ENCODE measurements at regions not wholly inside any gene's neighbourhood (a gene's known extent, or its start where the extent isn't known, plus 50 kb on each side); places are given as distances from the start of the nearest gene placed in this dataset.
"Not testable (repeated sequence)": the region's sequence is repeated elsewhere in the genome, so short reads cannot be mapped to it uniquely, and the experiment has no call there.

DNA sequence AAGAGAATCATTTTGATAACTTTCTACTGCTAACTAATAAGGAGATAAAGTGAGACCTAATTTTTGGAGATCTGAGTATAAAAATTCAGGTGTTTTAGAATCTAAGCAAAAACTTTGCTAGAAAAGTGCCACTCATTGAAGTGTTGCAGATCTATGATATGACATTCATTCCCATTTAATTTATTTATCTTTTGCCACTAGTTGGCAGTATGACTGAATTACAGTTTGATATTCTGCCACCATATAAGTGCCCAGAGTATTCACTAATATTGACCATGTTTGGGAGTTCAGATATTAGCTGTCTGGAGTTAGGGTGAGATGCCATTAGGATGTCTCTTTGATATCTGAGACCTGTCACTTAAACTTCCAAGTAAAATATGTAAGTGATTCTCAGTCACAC, 251.3 kb upstream of the GBE1 start:
- no peak for DNase-seq (ENCODE audit: low read depth)

DNA sequence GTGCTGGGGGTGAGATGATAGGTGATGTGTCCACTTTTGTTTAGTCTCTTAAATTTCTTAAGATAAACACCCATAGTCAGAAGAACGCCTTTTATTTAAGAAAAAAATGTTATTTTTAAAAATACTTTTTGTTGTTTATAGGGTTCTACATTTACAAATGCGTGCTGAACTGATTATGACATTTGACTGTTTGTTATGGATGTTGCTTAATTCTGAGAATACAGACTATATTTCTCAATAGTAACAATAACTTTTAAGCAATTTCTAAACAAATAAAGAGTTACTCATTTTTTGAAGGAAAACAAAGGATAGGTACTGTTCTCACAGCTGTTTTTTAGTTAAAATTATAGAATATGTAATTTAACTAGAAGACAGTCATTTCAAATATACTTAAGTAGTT, 249.9 kb upstream of the GBE1 start:
- DNase-seq (ENCODE audit: low read depth), result no peak

DNA sequence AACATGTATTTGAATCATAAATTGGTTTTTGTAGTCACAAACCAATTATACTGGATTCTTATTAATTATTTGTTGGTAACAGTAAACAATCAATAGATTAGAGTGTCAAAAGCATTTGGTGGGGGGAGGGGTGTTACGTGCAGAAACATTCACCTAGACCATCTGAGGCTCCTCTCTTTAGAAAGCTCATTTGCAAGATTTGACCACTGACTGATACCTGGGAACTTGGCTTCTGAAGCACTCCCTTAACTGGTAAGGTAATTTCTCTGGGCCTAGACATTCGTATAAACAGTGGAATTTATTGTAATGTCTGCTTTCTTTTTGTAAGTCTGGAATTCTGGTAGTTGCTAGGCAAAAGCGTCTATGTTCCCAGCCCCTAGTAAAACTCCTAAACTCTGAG, 243.8 kb upstream of the GBE1 start:
- DNase-seq (ENCODE audit: low read depth), result no peak

DNA sequence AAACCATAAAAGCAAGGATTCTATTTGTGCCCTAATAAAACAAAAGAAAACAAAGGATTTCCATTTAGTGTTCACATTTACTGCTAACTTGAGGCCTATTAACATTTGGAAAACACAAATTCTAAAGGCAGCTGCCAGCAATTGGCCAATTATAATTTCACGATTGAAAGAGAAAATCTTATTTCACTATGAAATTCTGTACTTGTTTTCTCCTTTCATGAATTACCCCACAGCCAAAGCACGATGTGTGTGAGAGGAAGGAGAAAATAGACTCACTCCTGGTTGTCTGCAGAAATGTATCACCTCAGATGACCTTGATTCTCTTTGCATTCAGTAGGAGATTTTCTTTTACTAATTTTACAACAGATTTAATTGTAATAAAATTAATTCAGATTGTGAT, 242.8 kb upstream of the GBE1 start:
- DNase-seq (ENCODE audit: low read depth), result no peak

DNA sequence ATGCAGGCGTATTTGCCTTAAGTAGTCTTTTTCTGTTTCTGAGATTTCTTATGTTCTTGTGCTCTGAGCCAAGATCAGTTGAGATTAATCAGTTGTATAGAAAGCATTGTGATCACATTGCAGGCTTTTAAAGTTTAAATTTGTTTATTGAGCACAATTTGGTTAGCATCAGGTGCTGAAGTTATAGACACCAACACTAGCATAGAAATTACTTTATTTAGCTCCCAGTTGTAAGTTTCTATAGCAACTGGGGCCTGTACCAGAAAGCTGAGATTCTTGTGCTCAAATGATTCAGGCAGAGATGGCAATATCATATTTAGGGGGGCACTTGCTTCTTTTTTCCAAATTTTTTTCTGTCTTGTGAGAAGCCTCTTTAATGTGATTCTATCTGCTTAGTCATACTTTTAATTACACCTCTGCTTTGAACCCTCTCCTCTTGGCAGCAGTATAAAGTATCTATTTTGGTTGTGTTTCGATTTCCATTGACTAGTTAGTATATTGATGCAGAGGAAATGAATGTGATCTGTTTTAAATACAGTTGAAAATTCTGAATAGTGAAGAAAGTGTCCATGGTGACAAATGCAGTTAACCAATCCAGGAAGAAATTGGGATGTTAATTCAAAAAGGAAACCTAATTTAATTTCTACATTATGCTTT, 241.7 kb upstream of the GBE1 start:
- DNase-seq (ENCODE audit: low read depth), result no peak

DNA sequence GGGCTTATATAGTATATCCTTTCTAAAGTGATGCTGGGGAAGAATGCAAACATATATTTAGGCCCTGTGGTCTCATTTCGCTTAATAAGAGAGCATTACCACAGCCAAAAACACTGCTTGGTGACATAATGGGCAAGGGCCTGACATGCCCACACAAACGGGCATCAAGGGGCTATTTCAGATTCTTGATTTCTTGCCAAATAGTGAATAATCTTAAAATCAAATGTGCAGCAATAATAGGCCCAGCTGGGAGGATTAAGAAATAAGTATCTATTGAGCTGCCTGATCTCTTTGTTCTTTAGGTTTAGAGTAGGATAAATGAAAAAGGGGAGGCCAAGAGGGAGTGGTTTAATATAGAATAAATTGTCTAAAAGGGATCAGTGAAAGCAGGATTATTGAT, 241.0 kb upstream of the GBE1 start:
- DNase-seq (ENCODE audit: low read depth), result no peak

DNA sequence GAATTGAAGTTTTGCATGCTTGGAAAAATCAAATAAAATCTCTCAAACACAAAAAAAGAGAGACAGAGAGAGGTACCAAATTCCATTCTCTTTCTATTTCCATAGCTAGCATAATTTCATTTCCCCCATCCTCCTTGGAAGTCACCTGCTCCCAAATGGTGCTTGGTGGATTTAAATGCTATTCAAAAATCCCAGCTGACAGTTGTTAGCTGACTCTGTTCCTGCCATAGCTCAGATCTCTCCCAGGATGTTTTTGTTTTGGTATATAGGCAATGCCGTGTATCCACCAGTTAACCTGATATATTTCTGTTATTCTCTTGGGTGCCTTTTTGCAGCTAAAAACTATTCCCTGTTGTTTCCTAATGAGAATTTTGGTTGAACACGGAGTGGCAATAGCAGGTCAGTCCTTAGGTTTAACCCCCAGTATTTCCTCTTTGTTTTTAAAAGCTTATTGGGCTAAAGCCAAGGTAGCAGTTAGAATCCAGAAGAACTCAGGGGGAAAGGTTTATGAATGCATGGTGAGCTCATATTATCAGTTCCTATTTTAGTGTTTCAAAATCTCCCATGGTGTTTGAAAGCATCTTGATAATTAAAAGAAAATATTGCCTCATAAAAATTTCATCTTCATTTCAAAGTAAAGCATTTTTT, 240.0 kb upstream of the GBE1 start:
- no peak for DNase-seq (ENCODE audit: low read depth)

DNA sequence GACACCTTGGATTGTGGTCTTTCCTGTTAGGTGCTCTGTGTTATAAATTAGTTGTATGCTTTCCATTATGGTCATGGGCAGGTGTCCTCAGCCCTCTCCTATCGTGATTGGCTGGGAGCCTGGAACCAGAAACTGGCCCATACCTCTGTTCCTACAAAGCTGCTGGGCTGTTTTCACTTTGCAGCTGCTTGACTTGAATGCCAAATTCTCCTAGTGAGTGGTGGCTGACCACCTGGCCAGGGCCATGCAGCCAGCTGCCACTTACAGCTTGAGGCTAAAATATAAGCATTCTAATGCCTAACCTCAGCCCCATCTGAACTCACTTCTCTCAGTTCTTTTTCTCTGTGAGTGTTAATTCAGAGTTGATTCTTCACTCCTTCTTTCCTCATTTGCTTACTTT, 239.3 kb upstream of the GBE1 start:
- DNase-seq (ENCODE audit: low read depth), result no peak

DNA sequence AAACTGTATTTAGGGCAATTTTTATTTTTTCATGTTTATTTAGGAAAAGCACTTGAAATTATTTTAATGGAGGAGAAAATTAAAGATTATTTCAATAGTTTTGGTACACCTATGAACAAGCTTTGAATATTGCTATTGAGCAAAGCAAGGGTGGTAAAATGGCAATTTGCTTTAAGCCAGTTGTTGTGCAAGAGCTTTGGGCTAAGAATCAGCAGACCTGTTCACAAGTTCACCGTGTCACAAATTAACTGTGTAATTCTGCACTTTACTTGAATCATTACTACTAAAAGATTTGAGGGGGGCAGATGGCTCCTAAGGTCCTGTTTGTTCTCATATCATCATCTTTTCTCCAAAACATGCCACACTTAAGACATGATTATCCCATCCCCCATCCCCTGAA, 238.9 kb upstream of the GBE1 start:
- DNase-seq (ENCODE audit: low read depth), result no peak

DNA sequence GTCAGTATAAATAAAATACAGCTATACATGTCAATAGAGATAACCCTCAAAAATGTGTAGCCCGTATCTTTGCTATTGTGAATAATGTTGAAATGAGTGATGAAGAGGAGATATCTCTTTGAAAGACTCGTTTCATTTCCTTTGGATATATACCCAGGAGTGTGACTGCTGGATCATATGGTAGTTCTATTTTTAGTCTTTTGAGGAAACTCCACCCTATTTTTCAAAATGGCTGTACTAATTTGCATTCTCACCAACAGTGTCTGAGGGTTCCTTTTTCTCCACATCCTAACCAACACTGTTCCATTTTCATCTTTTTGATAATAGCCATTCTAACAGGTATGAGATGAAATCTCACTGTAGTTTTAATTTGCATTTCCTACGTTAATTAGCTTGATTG, 237.5 kb upstream of the GBE1 start:
- DNase-seq (ENCODE audit: low read depth), result no peak

DNA sequence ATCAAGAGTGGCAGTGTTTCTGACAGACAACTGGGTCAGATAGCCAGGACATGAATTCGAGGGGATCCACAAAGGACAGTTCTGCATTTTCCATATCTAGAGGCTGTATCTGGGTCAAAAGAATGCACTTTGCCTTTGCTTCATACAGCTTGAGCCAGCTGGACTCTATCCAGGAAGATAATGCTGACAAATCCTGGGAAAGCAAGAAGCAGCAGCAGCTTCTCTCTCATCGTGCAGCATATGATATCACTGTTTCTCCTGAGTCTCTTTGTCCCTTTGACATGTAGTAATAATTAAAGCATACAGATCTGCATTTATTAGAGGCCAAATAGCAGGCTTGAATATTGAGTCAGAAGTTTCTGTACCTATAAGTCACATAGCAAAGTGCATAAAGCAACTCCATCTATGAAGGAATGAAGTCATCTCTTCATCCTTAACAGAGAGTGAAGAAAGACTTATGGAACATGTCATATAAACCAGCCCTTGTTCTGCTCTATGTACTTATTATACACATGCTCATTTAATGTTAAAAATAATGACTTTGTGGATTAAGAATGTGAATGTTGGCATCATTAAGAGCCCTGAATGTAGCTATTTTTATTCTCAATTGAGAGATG, 236.8 kb upstream of the GBE1 start:
- DNase-seq (ENCODE audit: low read depth), result peak; percentile 17

DNA sequence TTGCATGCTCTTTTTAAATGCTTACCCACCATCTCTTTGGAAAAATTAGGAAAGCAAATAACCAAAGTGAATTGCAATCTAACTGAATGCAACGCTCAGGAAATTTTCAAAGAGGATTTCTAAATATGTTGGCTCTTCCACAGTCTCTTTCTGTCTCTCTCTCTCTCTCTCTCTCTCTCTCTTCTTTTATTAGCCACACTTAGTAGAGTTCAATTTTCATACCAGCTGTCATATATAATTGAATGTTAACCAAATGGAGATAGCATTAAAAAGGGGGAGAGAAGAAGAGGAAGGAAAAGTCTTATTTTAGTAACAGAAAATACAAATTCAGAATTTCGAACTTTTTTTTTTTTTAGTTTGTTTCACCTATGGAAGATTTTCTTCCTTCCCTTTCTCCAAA, 235.9 kb upstream of the GBE1 start:
- no peak for DNase-seq (ENCODE audit: low read depth)

DNA sequence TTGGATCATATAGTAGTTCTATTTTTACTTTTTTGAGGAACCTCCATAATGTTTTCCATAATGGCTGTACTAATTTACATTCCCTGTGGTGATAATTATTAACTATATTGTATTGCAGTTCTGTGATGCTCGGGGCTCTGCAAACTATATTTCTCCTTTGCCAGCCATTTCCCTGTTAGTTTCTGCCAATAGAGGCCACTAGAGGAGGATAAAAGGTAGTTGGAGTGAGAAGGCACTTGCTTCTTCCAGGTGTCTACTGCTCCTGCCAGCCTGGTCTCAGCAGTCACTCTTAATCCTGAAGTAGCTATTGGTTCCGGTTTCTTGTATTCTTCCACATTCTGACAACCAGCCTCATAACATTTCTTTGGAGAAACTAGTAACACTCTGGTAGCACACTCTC, 233.9 kb upstream of the GBE1 start:
- DNase-seq (ENCODE audit: low read depth), result no peak

DNA sequence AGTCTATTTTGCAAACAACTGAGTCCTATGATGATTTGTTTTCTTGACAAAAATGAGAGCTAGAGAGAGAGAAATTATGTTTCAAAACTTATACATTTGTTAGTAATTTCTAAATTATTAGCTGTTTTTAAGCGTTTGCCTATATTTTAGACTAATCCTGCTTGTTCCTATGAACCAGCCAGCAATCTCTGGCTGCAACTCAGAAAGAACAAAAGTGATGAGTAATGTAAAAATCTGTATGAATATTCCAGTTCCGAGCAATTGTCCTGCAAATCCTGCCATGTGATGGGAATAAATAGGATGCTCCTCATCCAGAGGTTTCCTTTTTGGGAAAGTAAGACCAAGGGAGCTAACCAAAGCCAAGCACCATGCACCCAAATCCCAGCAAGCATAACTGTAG, 228.3 kb upstream of the GBE1 start:
- no peak for DNase-seq (ENCODE audit: low read depth)

DNA sequence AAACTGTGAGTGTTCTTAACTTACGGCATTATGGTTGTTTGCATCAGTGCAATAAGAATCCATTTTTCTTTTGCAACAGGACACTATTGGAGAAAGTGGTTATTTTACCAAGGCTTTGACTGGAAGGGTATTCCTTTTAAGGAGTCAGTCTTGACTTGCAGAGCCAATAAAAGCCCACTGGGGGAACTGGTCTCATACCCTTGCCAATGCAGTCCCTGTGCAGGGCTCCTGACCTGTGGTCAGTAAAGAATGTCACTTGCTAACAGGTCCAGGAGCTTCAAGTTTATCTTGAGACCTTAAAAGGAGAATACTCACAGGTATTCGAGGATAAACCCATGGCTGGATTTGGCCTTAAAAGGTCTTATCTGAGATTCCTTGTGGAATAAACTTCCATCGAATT, 227.8 kb upstream of the GBE1 start:
- no peak for DNase-seq (ENCODE audit: low read depth)

DNA sequence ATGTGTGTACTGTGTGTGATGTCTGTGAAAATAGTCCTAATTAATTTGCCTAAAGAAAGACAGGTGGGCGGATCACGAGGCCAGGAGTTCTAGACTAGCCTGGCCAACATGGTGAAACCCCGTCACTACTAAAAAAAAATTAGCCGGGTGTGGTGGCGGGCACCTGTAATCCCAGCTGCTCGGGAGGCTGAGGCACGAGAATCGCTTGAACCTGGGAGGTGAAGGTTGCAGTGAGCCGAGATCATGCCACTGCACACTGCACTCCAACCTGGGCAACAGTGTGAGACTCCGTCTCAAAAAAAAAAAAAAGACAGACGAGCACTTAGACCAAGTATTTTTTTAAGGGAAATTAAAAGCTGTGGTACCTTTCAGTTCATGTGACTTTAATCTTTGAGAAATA, 226.0 kb upstream of the GBE1 start:
- DNase-seq (ENCODE audit: low read depth), result not testable (repeated sequence)

DNA sequence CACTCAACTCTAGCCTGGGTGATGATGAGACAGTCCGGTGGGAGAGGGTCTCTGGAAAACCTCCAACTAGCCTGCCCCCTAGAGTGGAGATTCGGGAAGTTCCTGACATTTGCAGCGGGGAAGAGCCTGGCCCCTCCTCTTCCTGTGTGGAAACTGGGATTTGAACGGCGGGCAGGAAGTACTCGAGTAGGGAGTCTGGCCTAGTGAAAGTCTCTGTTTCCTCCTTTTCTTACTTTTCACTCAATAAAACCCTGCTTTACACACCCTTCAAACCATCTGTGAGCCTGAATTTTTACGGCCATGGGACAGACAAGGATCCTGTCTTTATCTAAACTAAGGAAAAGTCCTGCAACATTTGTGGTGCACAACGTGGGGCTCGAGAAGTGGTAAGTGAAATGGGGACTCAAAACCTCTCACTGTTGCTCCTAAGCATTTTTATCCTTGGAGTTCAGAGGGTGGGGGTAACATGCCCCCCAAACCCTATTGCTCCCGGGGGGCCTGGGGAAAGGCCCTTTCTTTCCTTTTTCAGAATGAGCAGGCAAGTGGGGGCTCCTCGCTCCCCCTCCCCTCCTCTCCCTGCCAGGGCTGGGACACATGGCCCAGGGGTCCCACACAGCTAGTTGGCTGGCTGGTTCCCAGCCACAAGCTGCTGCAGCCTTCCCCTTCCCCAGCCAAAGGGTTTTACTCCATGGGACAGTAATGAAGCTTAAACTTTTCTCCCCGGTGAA, 224.7 kb upstream of the GBE1 start:
- DNase-seq (ENCODE audit: low read depth), result no peak

DNA sequence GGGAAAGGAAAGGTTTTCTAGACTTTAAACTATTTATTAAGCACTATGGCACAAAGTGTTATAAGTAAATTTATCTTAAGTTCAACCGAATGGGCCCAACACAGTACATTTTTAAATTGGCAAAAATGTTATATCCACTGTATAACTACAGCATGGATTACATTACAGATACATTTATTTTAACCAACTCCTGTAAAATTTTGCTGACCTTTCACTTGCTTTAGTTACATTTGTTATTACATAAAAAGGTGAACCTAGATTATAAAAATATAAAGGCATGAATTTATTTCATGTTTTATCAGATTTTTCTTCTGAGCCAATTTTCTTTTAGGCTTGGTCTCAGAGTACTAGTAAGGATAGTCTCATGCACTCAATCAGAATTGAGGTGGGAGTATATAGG, 221.9 kb upstream of the GBE1 start:
- no peak for DNase-seq (ENCODE audit: low read depth)

DNA sequence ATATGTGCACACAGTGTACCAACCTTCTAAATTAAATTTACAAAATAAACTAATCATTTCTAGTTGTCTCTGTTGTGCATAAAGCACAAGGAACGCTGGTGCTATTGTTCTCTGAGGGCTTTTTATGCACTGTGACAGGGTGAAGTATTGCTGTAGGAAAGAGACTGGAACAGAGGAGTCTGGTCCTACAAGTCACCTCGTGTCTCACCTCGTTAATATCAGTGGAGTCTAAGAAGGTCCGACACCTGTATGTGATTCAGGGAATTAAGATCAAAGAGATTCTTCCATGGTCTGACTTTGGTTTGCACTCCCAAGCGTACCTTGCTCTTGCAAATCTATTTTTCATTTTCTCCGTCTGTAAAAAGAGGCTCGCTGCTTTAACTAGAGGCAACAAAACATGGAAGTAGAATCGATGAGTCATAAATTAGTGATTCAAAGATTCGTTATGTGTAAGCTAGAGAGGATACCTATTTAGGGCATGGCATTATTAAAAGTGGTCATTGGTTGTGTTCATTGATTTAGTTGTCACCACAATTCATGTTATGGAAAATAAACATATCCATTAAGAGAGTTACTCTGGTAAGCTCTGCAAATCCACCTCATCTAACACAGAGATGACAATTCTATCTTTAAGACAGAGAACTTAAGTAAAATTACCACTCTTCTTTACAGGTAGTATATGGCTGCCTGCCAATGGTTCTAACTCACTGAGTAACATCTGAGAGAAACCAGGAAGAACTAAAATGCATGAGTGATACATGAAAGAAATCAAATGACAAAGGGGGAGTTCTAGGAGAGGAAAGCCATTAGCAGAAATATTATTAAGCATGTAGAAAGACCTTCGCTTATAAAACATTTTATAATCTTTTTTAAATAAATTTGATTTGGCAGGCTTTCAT, 219.4 kb upstream of the GBE1 start:
- DNase-seq (ENCODE audit: low read depth), result no peak

DNA sequence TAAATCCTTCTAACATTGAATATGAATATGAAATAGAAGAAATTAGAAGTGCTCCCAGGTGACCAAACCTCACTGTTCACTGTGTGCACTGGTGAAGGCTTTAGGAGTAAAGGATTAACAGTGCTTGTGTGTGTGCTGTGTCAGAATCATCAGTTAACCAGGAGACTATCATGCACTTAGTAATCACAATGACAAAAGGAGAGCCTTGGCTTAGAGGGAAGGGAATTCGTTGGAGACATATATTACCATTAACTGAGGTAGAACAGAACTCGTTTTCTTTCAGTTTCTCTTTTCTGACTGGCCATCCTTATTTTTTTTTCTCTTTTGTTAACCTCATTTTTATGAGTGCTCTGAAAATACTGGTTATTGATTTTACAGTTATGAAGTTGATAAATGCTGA, 213.3 kb upstream of the GBE1 start:
- no peak for DNase-seq (ENCODE audit: low read depth)

DNA sequence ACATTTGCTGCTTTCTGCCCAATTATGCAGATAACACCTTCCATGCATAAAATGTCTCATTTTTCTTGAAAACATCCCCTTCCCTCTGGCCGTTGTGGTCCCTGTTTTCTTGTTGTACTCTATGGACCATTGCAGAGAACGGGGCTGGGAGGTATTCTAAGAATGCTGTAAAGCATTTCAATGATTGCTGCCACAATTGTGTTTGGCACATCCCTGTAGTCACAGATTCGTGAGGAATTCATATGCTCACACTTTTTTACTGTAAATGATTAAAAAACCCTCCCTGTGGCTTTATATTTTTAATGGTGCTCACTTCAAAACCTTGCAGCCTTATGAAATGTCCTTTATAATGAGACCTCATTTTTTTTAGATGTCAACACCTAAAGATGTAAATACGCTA, 207.2 kb upstream of the GBE1 start:
- DNase-seq (ENCODE audit: low read depth), result no peak

DNA sequence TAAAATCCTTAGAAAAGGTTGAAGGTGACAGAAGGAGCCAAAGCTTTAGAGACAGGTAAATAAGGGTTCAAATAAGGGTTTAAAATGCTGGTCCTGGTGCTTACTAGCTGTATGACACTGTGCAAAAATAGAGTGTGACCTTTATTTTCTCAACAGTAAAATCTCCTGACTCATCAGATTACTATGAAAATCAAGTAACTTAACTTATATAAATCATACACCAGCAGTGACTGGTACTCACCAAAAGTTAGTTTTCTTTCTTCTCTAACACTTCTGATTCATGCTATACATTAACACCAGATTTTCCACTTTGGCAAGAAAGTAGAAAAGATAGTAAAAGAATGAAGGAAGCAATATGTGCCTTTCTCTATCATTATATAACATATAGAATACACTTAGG, 205.9 kb upstream of the GBE1 start:
- no peak for DNase-seq (ENCODE audit: low read depth)

Data from stromal cell of bone marrow (primary cell).